Panc1 (cell line): ENCODE measurements at regions not wholly inside any gene's neighbourhood (a gene's known extent, or its start where the extent isn't known, plus 50 kb on each side); places are given as distances from the start of the nearest gene placed in this dataset.

Experiments used
- CTCF ChIP-seq: fragments of 450-650 bp; IDR thresholded peaks from 2 replicates; pipeline ENCODE4 v1.5.1; 2017; ENCODE audit warnings: mild to moderate bottlenecking
- POLR2AphosphoS5 ChIP-seq: IDR thresholded peaks from 2 replicates; pipeline ENCODE4 v1.6.1; 2012; ENCODE audit warnings: mild to moderate bottlenecking, low read depth, low read length, moderate library complexity
- TCF7L2 ChIP-seq: IDR thresholded peaks from 2 replicates; pipeline ENCODE4 v1.6.1; 2011; ENCODE audit warnings: mild to moderate bottlenecking, low read depth, low read length, inconsistent platforms

GRCh38 chr9:79346350-79347020 is 225.3 kb upstream of the TLE4 start:
- TF ChIP-seq CTCF, result no peak
- no peak for TF ChIP-seq POLR2AphosphoS5
- no peak for TF ChIP-seq TCF7L2
